Upper lobe of left lung (tissue), 4 donors: ENCODE measurements at regions not wholly inside any gene's neighbourhood (a gene's known extent, or its start where the extent isn't known, plus 50 kb on each side); places are given as distances from the start of the nearest gene placed in this dataset.

ENCODE experiments used
- EP300 ChIP-seq, 4 donors: sonication (generic); formaldehyde crosslinking; IDR thresholded peaks; one replicate each; pipeline ENCODE4 v1.5.1; 2017; ENCODE audit warnings: antibody characterized with exemption in 4 of 4, control low read depth in 2 of 4
- POLR2A ChIP-seq, 4 donors: fragments of 450-650 bp; IDR thresholded peaks; one replicate each; pipeline ENCODE4 v1.5.1; 2016 to 2017; ENCODE audit warnings: antibody characterized with exemption in 4 of 4, mild to moderate bottlenecking in 2 of 4
- TF ChIP-seq, protein P1 (sequence below), 6 experiments: fragments of 450-650 bp in 4 of 6; fragments of 200-600 bp in 2 of 6; sonication (generic) in 2 of 6; IDR thresholded peaks; one replicate each; pipeline ENCODE4 v1.5.1; 2016 to 2019; ENCODE audit warnings: antibody characterized with exemption in 6 of 6

GRCh38 chr22:40121461-40121860 lies 56.3 kb upstream of the TNRC6B start:
- TF ChIP-seq POLR2A (IDR thresholded peaks at IDR 0.05) (no peak), EP300 (IDR thresholded peaks at IDR 0.05) (no peak)
- TF ChIP-seq, protein P1, sequence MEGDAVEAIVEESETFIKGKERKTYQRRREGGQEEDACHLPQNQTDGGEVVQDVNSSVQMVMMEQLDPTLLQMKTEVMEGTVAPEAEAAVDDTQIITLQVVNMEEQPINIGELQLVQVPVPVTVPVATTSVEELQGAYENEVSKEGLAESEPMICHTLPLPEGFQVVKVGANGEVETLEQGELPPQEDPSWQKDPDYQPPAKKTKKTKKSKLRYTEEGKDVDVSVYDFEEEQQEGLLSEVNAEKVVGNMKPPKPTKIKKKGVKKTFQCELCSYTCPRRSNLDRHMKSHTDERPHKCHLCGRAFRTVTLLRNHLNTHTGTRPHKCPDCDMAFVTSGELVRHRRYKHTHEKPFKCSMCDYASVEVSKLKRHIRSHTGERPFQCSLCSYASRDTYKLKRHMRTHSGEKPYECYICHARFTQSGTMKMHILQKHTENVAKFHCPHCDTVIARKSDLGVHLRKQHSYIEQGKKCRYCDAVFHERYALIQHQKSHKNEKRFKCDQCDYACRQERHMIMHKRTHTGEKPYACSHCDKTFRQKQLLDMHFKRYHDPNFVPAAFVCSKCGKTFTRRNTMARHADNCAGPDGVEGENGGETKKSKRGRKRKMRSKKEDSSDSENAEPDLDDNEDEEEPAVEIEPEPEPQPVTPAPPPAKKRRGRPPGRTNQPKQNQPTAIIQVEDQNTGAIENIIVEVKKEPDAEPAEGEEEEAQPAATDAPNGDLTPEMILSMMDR (IDR thresholded peaks at IDR 0.05) = no peak
